ENCODE measurements at regions not wholly inside any gene's neighbourhood (a gene's known extent, or its start where the extent isn't known, plus 50 kb on each side); places are given as distances from the start of the nearest gene placed in this dataset.
"Not testable (repeated sequence)": the region's sequence is repeated elsewhere in the genome, so short reads cannot be mapped to it uniquely, and the experiment has no call there.

- no peak for DNase-seq
Observed at GRCh38 chr3:23710555-23710954, 95.2 kb upstream of the UBE2E1 start.

GRCh38 chr3:23711916-23712494 is 93.8 kb upstream of the UBE2E1 start:
- no peak for DNase-seq

GRCh38 chr3:23712656-23713559 is 92.8 kb upstream of the UBE2E1 start:
- peak; percentile 23 for DNase-seq

GRCh38 chr3:23713641-23714040 is 92.1 kb upstream of the UBE2E1 start:
- DNase-seq, result no peak

- no peak for DNase-seq
Observed at GRCh38 chr3:23720059-23720458, 85.7 kb upstream of the UBE2E1 start.

- no peak for DNase-seq
Observed at GRCh38 chr3:23720885-23721284, 84.9 kb upstream of the UBE2E1 start.

- DNase-seq, result no peak
Observed at GRCh38 chr3:23723141-23723540, 82.6 kb upstream of the UBE2E1 start.

GRCh38 chr3:23723930-23724329 is 81.8 kb upstream of the UBE2E1 start:
- DNase-seq, result no peak

GRCh38 chr3:23726811-23727548 is 78.8 kb upstream of the UBE2E1 start:
- DNase-seq, result no peak

- no peak for DNase-seq
Observed at GRCh38 chr3:23728601-23729117, 77.1 kb upstream of the UBE2E1 start.

GRCh38 chr3:23729362-23729761 is 76.4 kb upstream of the UBE2E1 start:
- DNase-seq, result not testable (repeated sequence)

GRCh38 chr3:23734481-23734880 is 71.3 kb upstream of the UBE2E1 start:
- DNase-seq, result no peak

- no peak for DNase-seq
Observed at GRCh38 chr3:23735062-23735461, 70.7 kb upstream of the UBE2E1 start.

- peak; percentile 88 for DNase-seq
Observed at GRCh38 chr3:23735535-23736326, 70.0 kb upstream of the UBE2E1 start.

- DNase-seq, result no peak
Observed at GRCh38 chr3:23738944-23739343, 66.8 kb upstream of the UBE2E1 start.

- DNase-seq, result no peak
Observed at GRCh38 chr3:23739536-23739935, 66.2 kb upstream of the UBE2E1 start.

GRCh38 chr3:23740517-23740965 is 65.2 kb upstream of the UBE2E1 start:
- DNase-seq, result no peak

GRCh38 chr3:23741036-23741706 is 64.6 kb upstream of the UBE2E1 start:
- no peak for DNase-seq

GRCh38 chr3:23743141-23743784 is 62.5 kb upstream of the UBE2E1 start:
- no peak for DNase-seq

GRCh38 chr3:23746441-23746840 is 59.3 kb upstream of the UBE2E1 start:
- DNase-seq, result no peak

- DNase-seq, result no peak
Observed at GRCh38 chr3:23747841-23748240, 57.9 kb upstream of the UBE2E1 start.
